Activated effector memory CD4-positive, alpha-beta T cell treated with anti-CD3 and anti-CD28 coated beads, Interleukin-2, amount 50 U/mL, for 16 hours (primary cell): ENCODE measurements at regions not wholly inside any gene's neighbourhood (a gene's known extent, or its start where the extent isn't known, plus 50 kb on each side); places are given as distances from the start of the nearest gene placed in this dataset.

ENCODE experiments used
- DNase-seq: peaks from one replicate; pipeline ENCODE4 v3.0.0-alpha.2; 2020

DNA sequence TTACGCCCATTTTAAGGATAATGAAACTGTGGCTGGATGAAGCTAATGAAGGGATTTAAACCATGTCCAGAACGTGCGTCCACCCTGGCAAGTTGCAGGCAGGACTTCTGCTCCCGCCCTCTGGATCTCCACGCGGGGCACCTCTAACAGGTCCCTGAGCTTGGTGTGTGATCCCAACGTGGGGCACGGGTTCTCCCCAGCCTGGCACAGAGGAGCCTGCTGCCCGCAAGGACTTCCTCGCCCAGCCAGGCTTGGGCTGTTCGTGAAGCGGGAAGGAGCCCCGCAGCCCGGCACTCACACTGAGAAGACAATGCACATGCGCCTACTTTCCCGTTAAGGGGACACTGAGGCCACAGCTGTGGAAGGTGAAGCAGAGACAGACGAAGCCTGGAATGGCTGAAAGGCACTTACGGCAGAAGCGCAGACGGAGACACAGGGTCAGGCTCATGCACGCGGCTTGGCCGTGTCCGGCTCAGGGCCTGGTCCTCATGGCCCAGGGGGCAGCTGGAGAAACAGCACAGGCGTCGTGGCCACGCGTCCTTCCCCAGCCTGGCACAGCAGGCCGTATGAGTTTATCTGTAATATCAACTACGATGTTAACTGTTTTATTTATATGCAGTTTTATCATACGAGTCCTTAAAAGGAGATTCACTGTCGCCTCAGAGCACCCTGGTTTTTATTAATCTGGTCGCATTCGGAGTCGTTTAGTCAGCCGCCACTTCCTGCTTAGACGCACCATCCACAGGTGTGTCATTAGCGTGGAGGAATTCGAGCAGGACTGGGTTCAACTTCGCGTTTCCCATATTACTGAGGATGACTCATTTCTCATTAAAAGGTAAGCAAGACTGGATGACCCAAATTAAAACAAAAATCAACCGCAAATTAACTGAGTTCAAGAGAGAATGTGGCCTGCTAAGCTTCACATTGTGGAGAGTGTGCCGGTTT is 835.9 kb downstream of the GALR1 start:
- DNase-seq, result no peak

GRCh38 chr18:78086931-78087330 is 837.3 kb downstream of the GALR1 start:
- no peak for DNase-seq

DNA sequence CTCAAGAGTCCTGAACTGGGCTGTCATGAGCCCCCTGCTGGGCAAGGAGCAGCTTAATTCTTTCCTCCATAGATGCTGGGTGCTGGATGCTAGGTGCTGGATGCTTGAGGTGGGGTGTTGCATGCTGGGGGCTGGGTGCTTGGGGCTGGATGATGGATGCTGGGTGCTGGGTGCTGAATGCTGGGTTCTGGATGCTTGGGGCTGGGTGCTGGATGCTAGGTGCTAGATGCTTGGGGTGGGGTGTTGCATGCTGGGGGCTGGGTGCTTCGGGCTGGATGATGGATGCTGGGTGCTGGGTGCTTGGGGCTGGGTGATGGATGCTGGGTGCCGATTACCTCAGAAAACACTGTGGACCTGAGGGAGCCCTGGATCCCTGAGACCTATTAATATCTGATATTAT is 837.7 kb downstream of the GALR1 start:
- no peak for DNase-seq

DNA sequence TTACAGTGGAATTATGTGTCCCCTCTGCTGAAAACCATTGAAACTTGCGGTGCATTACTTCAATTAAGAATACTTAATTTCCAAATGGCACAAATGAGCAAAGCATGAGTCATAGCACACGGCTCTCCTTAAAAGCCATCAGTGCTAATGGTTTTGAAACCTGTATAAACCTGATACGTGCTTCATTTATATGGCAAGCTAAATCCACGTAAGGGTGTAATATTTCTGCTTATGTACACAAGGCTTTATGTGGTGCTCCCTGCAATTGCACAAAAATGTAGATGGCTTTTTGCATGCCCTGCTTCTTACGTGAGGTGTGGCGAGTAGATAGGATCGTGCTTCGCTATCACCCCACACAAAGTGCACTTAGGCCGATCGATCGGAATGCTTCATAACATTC is 840.9 kb downstream of the GALR1 start:
- DNase-seq, result no peak

- no peak for DNase-seq
Measured at GRCh38 chr18:78092901-78093300, 843.3 kb downstream of the GALR1 start.

DNA sequence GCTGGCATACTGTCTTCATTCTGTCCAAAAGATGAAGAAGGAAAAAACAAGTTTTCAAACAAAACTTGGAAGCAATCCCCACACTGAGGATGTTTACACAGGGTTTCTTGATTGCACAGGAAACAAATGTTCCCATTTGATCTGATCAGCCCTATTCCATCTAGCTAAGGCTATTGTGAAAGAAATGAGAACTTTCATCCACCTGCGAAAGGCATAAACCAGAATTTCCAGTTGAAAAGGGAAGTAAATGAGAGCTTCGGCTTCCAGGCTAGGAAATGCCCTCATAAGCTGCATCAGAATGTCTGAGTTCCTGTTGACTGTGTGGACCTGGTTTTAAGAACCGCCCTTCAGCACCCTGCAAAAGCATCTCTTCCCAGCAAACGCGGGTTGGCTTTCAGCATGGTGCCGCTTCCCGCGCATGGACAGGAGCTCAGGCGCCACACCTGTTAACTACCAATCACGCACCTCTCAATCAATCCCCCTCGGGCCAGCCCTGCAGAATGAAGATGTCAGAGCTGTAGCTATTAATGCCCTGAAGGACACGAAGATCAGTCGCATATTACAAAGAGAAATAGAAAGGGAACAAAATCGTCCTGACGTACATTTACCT is 850.4 kb downstream of the GALR1 start:
- DNase-seq, result no peak

DNA sequence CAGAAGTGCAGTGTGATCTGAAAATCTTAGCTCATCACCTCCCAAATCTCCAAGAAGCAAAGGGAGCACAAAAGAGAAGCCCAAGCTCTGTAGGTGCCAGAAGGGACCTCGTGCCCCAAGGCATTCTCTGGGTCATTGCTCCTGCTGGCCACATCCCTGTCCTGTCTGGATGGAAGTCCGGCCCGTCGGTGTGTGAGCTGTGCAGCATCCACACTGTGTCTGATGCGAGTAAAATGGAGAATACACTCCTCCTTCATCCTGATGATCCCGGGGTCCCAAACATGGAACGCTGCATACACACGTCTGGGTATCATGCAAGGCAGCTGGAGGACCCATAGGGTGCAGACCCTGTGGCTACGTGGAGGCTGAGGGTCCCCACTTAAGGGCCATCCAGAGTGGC is 851.4 kb downstream of the GALR1 start:
- no peak for DNase-seq

DNA sequence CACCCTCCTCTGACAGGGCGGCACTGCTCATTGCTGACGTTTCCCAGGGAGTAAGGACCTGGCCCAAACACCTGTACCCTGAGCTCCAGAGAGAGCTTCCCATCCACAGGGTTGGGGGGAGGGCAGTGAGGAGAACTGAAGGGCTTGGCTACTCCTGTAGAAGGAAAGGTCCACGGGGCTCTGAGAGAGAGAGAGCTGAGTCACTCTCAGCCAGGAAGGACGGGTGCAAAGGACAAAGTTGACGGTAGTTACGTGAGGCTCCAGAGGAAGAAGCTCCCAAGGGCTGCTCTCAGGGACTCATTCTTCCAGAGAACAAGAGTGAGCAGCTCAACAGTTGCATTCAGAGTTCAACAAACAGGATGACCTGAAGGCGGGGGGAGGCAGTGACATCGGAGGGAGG is 852.5 kb downstream of the GALR1 start:
- DNase-seq, result no peak

- DNase-seq, result no peak
Measured at GRCh38 chr18:78105611-78106010, 856.0 kb downstream of the GALR1 start.

DNA sequence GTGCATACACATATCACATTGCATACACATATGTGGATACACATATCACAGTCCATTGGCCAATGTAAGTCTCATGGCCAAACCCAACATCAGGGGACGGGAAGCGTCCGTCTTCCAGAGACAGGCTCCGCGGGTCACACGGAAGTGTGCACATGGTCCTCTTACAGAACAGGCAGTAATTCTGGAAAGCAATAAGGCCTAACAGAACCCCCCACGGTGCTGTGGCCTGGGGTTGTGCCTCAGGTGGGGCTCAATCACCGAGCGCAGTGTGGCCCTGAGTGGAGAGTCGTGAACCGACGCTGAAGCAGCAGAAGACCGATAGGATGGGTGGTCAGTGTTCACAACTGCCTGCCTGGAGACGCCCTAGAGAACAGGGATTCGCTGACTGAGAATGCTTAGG is 857.3 kb downstream of the GALR1 start:
- no peak for DNase-seq

DNA sequence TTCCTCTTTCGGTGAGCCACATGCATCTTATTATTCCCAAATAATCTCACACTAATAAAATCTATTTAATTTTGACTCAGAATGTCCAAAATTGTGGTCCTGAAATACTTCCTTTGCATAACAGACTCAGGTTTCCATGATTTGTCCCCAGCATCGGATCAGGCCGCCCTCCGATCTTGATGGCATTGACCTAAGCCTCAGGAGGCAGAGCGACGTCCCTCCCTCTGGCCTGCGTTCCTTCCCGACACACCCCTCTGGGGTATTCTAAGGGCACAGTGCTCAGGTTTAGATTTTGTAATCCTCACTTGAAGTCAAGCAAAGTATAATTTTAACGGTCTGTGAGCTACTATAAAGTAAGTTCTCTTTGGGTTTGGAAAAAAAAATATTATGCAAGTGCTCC is 857.7 kb downstream of the GALR1 start:
- DNase-seq, result no peak

GRCh38 chr18:78108554-78108953 is 858.9 kb downstream of the GALR1 start:
- no peak for DNase-seq

DNA sequence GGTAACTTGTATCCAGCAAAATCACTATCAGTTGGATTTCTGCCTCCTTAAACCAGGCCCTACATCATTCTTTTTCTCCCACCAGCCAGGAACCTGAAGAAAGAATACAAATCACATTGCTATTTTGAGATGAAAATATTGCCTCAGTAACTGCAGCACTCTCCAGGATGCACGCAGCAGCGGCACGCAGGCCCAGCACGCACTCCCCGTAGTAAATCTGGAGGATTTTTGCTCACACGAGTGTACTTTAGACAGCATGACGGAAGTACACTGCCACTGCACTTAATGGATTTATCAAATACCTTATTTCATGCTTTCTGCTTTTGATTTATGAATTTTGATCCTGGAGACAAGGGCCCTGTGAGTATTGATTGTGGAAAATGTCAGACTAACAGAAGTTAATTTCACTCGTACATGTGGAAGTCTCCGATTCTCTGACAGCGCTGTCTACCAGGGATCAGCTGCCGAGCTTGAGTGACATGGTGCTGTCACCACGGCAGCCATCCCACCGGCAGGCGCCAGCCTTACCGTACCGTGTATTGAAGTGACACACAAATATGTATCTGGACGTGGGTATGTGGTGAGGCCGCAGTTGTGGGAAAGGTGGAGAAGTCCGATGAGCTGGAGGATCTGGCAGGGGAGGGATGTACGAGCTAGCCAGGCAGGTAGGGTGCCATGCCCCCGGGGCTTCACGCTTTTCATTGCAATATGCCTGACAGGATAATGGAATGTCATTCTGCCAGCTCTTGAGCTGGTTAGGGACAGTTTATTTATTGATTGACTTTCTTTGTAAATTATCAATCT is 863.7 kb downstream of the GALR1 start:
- no peak for DNase-seq

DNA sequence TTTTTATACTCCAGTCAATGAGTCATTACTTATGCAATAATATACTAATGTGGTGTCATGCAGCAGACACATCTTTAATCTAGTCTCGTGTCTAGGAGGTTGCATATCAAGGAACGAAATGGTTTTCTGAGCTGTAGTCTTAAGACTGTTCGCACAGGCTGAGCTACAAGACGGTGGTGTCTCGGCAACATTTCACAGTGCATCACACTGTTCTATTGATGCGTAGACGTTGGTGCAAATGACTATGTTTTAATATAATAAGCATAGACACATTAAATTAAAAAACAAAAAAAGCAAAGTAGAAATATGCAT is 864.2 kb downstream of the GALR1 start:
- no peak for DNase-seq

- no peak for DNase-seq
Measured at GRCh38 chr18:78115896-78116561, 863.6 kb upstream of the SALL3 start.

- peak; percentile 39 for DNase-seq
Measured at GRCh38 chr18:78123144-78123909, 856.3 kb upstream of the SALL3 start.

DNA sequence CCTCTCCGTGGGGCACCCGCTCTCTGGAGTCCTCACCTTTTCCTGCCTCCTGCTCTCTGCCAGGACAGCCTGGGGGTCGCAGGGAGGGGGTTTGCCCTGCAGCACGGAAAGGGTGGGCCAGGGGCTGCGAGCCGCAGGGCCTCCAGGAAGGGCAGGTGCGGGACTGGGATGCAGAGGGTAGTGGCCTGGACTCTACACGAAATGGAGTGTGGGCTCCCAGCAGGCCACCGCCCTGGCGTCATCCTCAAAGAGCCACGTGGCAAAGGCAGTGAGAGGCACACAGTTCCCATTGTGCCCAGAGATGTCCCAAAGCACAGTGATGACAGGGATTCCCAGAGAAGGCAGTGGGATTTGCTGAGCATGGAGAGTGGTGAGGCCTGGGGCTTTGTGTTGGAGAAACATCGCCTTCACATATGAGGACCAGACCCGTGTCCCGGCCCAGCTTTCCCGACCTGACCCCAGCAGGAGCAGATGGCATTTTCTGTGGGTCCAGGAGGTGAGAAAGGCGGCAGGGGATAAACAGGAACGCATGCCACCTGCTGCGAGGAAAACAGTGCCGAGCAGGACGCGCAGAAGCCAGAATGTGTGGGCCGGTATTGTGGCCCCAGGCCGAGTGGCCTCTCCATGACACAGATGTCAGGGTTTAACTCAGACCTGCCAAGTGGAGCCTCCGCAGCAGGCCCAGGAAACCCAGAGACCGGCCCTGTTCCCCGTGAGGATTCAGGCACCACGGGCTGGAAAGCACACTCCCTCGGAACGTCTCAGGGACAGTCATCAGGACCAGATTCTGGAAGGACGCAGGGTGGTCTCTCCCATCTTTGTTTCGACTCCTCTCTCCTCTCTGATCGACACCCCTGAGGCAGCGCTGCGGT is 855.5 kb upstream of the SALL3 start:
- no peak for DNase-seq

GRCh38 chr18:78125206-78125896 is 854.3 kb upstream of the SALL3 start:
- no peak for DNase-seq

- no peak for DNase-seq
Measured at GRCh38 chr18:78126106-78126505, 853.5 kb upstream of the SALL3 start.

GRCh38 chr18:78126536-78126935 is 853.1 kb upstream of the SALL3 start:
- no peak for DNase-seq

- no peak for DNase-seq
Measured at GRCh38 chr18:78127041-78127440, 852.6 kb upstream of the SALL3 start.
